Stomach (tissue), 4 donors: ENCODE measurements at regions not wholly inside any gene's neighbourhood (a gene's known extent, or its start where the extent isn't known, plus 50 kb on each side); places are given as distances from the start of the nearest gene placed in this dataset.

ENCODE experiments used
- CTCF ChIP-seq, 7 experiments: fragments of 450-650 bp in 4 of 7; fragments of 200-600 bp in 3 of 7; sonication (generic) in 3 of 7; IDR thresholded peaks; one replicate each; pipeline ENCODE4 v1.5.1; 2016 to 2019; ENCODE audit warnings: antibody characterized with exemption in 7 of 7, control low read depth in 2 of 7, mild to moderate bottlenecking in 1 of 7
- POLR2AphosphoS5 ChIP-seq, 3 donors: sonication (generic); formaldehyde crosslinking; IDR thresholded peaks; one replicate each; pipeline ENCODE4 v1.6.1; 2016; ENCODE audit warnings: antibody characterized with exemption in 3 of 3

- TF ChIP-seq CTCF (IDR thresholded peaks at IDR 0.05) (no peak), POLR2AphosphoS5 (IDR thresholded peaks at IDR 0.05) (no peak)
Measured at GRCh38 chr5:74240783-74241750, 399.5 kb downstream of the ENC1 start.
